AG09319 (cell line): ENCODE measurements at regions not wholly inside any gene's neighbourhood (a gene's known extent, or its start where the extent isn't known, plus 50 kb on each side); places are given as distances from the start of the nearest gene placed in this dataset.
"Not testable (repeated sequence)": the region's sequence is repeated elsewhere in the genome, so short reads cannot be mapped to it uniquely, and the experiment has no call there.

ENCODE experiments used
- DNase-seq: peaks from one replicate; pipeline ENCODE4 v3.0.0-alpha.2; 2010; ENCODE audit warnings: low read depth; ENCODE audit errors: extremely low read depth
- CTCF ChIP-seq: IDR thresholded peaks from 2 replicates; pipeline ENCODE4 v1.5.1; 2011; ENCODE audit warnings: low read depth, mild to moderate bottlenecking, inconsistent platforms, low read length, moderate library complexity

- no peak for DNase-seq
- TF ChIP-seq CTCF, result no peak
Observed at GRCh38 chr17:68143425-68143824, 104.4 kb upstream of the AMZ2 start.

GRCh38 chr17:68145088-68145487 lies 102.8 kb upstream of the AMZ2 start:
- no peak for TF ChIP-seq CTCF
- DNase-seq, result no peak

GRCh38 chr17:68148936-68149335 lies 98.9 kb upstream of the AMZ2 start:
- no peak for TF ChIP-seq CTCF
- DNase-seq, result no peak

- DNase-seq, result no peak
- no peak for TF ChIP-seq CTCF
Observed at GRCh38 chr17:68152161-68152571, 95.7 kb upstream of the AMZ2 start.

GRCh38 chr17:68155692-68156091 lies 92.2 kb upstream of the AMZ2 start:
- no peak for DNase-seq
- TF ChIP-seq CTCF, result no peak

GRCh38 chr17:68161644-68162428 lies 86.0 kb upstream of the AMZ2 start:
- no peak for TF ChIP-seq CTCF
- no peak for DNase-seq

GRCh38 chr17:68168273-68169164 lies 79.3 kb upstream of the AMZ2 start:
- not testable (repeated sequence) for DNase-seq

- DNase-seq, result not testable (repeated sequence)
Observed at GRCh38 chr17:68169165-68169821, 78.5 kb upstream of the AMZ2 start.
